ENCODE measurements at regions not wholly inside any gene's neighbourhood (a gene's known extent, or its start where the extent isn't known, plus 50 kb on each side); places are given as distances from the start of the nearest gene placed in this dataset.

DNA sequence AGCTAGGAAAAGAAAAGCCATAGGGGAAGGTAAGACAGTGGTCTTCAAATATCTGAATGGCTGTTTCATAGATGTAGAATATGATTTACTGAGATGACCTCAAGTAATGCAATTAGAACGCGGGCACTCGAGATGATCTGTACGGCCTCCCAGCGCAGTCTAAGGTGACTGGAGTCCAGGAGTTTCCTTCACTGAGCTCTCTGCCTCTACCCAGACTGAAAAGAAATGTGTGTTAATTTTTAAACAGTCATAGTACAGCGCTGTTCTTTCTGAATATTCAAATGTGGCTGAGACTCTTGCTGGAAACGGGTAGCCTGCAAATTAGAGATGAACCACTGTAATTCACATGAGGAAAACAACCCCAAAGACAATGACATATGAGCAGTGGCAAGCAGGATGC is 562.4 kb upstream of the AUTS2 start:
- Histone ChIP-seq H3K36me3 (ENCODE audit: control insufficient read depth in 3 of 3, insufficient read depth in 2 of 3, low read depth in 1 of 3, low read length in 3 of 3) (no peaks in the 10 kb centered on the region), H3K27ac (ENCODE audit: low read depth in 1 of 3, low read length in 2 of 3) (no peak overlapping the region), H3K9me3 (ENCODE audit: control insufficient read depth in 2 of 2, insufficient read depth in 1 of 2, low read depth in 1 of 2, low read length in 1 of 2) (no peaks in the 10 kb centered on the region), H3K4me3 (ENCODE audit: low read depth in 1 of 3, low read length in 3 of 3) (no peak overlapping the region), H3K4me1 (ENCODE audit: control insufficient read depth in 3 of 3, insufficient read depth in 2 of 3, low read depth in 1 of 3, low read length in 2 of 3) (no peaks in the 10 kb centered on the region), H3K27me3 (ENCODE audit: control insufficient read depth in 3 of 3, insufficient read depth in 3 of 3, low read length in 3 of 3) (no peaks in the 10 kb centered on the region)
- DNase-seq (no peak), FAIRE-seq (no peak)
- WGBS, 3 donors: 80 to 84% (median 84%) methylated on average over 7 of the region's 7 CpGs

DNA sequence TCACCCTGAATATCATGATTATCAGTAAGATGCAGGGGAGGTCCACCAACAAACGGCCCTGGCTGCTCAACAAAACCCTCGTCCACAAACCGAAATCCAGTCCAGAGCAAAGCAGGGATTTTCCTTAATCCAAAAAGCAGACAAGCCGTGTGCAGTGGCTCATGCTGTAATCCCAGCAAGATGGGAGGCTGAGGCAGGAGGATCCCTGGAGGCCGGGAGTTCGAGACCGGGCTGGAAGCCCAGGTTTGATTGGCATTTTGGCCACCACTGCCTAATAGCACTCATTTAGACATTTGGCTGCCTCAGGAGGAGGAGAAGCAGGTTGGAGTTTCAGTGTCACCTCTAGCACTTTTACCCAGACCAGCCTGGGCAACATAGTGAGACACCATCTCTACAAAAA is 562.0 kb upstream of the AUTS2 start:
- no peaks in the 10 kb centered on the region for H3K9me3 ChIP-seq (ENCODE audit: control insufficient read depth in 2 of 2, insufficient read depth in 1 of 2, low read depth in 1 of 2, low read length in 1 of 2)
- FAIRE-seq (no peak), DNase-seq (no peak)
- WGBS, 3 donors: 62 to 89% (median 70%) methylated on average over 7 of the region's 7 CpGs
- no peaks in the 10 kb centered on the region for H3K36me3 ChIP-seq (ENCODE audit: control insufficient read depth in 3 of 3, insufficient read depth in 2 of 3, low read depth in 1 of 3, low read length in 3 of 3)
- peaks cover 0 to 3% (median 0%) of the 10 kb centered on the region in 3 donors for H3K27me3 ChIP-seq (ENCODE audit: control insufficient read depth in 3 of 3, insufficient read depth in 3 of 3, low read length in 3 of 3)
- no peaks in the 10 kb centered on the region for H3K4me1 ChIP-seq (ENCODE audit: control insufficient read depth in 3 of 3, insufficient read depth in 2 of 3, low read depth in 1 of 3, low read length in 2 of 3)
- no peak overlapping the region for H3K4me3 ChIP-seq (ENCODE audit: low read depth in 1 of 3, low read length in 3 of 3)
- no peak overlapping the region for H3K27ac ChIP-seq (ENCODE audit: low read depth in 1 of 3, low read length in 2 of 3)

DNA sequence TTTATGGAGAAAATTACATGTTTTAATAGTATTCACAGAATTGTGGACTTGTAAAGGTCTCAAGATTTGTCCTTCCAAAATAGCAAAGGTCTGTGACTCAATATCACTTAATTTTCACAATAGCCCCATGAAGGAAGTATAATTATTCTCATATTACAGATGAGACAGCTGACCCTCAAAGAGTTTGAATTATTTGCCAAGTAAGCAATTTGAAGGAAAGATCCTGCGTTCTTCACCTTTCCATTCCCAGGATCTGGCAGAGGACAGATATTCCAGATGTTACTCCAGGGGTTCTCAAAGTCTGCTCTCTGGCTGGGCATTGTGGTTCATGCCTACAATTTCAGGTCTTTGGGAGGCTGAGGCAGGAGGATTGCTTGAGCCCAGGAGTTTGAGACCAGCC is 559.4 kb upstream of the AUTS2 start:
- peaks cover 0 to 6% (median 0%) of the 10 kb centered on the region in 3 donors for H3K27me3 ChIP-seq (ENCODE audit: control insufficient read depth in 3 of 3, insufficient read depth in 3 of 3, low read length in 3 of 3)
- FAIRE-seq (no peak), DNase-seq (no peak)
- no peaks in the 10 kb centered on the region for H3K36me3 ChIP-seq (ENCODE audit: control insufficient read depth in 3 of 3, insufficient read depth in 2 of 3, low read depth in 1 of 3, low read length in 3 of 3)
- H3K27ac ChIP-seq (ENCODE audit: low read depth in 1 of 3, low read length in 2 of 3): no peak overlapping the region
- H3K4me3 ChIP-seq (ENCODE audit: low read depth in 1 of 3, low read length in 3 of 3): no peak overlapping the region
- no peaks in the 10 kb centered on the region for H3K4me1 ChIP-seq (ENCODE audit: control insufficient read depth in 3 of 3, insufficient read depth in 2 of 3, low read depth in 1 of 3, low read length in 2 of 3)
- WGBS, 3 donors: 85 to 93% (median 88%) methylated on average over 1 of the region's 1 CpG
- peaks cover 0 to 7% of the 10 kb centered on the region in 2 donors for H3K9me3 ChIP-seq (ENCODE audit: control insufficient read depth in 2 of 2, insufficient read depth in 1 of 2, low read depth in 1 of 2, low read length in 1 of 2)

DNA sequence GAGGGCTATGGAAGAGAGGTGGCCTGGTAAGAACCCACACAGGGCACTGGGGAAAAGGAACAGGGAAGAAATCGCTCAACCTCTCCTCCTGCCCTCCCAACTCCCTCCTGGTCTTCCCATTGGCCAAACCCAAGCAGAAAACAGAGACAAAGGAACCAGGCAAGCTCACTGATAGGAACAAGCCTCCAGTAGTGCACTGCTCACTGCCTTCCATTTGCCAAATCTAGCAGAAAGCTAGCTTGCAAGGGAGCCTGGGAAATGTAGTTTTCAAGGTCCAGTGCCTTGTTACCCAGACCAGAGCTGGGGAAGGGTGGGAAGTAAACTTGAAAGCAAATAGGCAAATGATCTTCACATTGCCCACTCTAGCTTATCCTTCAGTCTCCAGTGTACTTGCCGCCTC is 556.1 kb upstream of the AUTS2 start:
- Histone ChIP-seq H3K27ac (ENCODE audit: low read depth in 1 of 3, low read length in 2 of 3) (no peak overlapping the region), H3K9me3 (ENCODE audit: control insufficient read depth in 2 of 2, insufficient read depth in 1 of 2, low read depth in 1 of 2, low read length in 1 of 2) (peaks cover 0 to 7% of the 10 kb centered on the region in 2 donors), H3K4me3 (ENCODE audit: low read depth in 1 of 3, low read length in 3 of 3) (no peak overlapping the region), H3K27me3 (ENCODE audit: control insufficient read depth in 3 of 3, insufficient read depth in 3 of 3, low read length in 3 of 3) (peaks cover 0 to 6% (median under 1%) of the 10 kb centered on the region in 3 donors), H3K36me3 (ENCODE audit: control insufficient read depth in 3 of 3, insufficient read depth in 2 of 3, low read depth in 1 of 3, low read length in 3 of 3) (no peaks in the 10 kb centered on the region), H3K4me1 (ENCODE audit: control insufficient read depth in 3 of 3, insufficient read depth in 2 of 3, low read depth in 1 of 3, low read length in 2 of 3) (no peaks in the 10 kb centered on the region)
- 86 to 100% (median 88%) methylated on average over 2 of the region's 2 CpGs for WGBS, 3 donors
- no peak for DNase-seq
- no peak for FAIRE-seq

DNA sequence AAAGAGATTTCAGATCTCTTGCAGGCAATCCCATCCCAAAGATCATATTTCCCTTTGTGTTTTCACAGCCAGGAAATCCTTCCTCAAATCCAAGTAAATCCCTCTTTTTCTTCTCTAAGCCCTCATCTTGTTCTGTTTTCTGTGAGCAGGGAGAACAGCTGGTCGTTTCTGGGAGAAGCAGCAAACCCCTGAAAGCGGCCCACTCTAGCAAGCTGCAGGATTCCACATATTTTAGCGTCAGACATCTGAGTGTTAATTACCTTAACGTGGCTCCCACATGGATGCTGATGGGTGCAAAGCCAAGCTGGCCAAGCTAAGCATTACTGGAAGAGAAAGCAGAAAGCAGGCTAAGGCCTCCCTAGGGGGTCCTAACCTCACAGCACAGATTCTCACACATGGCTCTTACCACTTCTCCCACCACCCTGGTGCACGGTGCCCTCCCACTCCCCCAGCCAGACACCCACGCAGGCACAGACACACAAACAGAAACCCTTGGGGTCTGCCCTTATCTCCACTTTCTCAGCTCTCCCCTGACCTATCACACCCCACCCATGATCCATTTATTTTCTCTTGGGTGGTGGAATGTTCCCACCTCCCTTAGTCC is 551.0 kb upstream of the AUTS2 start:
- WGBS, 3 donors: 45 to 55% (median 48%) methylated on average over 6 of the region's 6 CpGs
- Histone ChIP-seq H3K4me3 (ENCODE audit: low read depth in 1 of 3, low read length in 3 of 3) (no peak overlapping the region), H3K27ac (ENCODE audit: low read depth in 1 of 3, low read length in 2 of 3) (no peak overlapping the region), H3K36me3 (ENCODE audit: control insufficient read depth in 3 of 3, insufficient read depth in 2 of 3, low read depth in 1 of 3, low read length in 3 of 3) (no peaks in the 10 kb centered on the region), H3K9me3 (ENCODE audit: control insufficient read depth in 2 of 2, insufficient read depth in 1 of 2, low read depth in 1 of 2, low read length in 1 of 2) (peaks cover 0 to 2% of the 10 kb centered on the region in 2 donors), H3K4me1 (ENCODE audit: control insufficient read depth in 3 of 3, insufficient read depth in 2 of 3, low read depth in 1 of 3, low read length in 2 of 3) (no peaks in the 10 kb centered on the region), H3K27me3 (ENCODE audit: control insufficient read depth in 3 of 3, insufficient read depth in 3 of 3, low read length in 3 of 3) (peaks cover 0 to 3% (median 0%) of the 10 kb centered on the region in 3 donors)
- FAIRE-seq (no peak), DNase-seq (no peak)

DNA sequence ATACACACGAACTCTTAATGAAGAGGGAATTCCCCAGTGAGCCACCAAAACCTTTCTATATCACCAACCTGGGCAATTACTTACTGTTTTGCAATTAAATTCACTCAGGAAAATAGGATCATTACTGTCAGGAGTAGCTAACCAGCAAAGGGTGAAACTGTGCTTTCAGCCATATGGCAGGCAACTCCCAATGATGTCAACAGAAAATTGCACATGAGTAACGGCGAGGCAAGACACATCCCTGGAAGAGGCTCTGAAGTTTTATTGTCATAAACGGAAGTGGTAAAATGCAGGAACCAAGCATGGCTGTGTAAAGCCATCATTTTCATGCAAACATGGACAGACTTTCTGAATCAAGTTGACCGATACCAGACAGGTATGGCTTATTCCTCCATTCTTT is 548.9 kb upstream of the AUTS2 start:
- Histone ChIP-seq H3K27me3 (ENCODE audit: control insufficient read depth in 3 of 3, insufficient read depth in 3 of 3, low read length in 3 of 3) (peaks cover 0 to 3% (median 0%) of the 10 kb centered on the region in 3 donors), H3K9me3 (ENCODE audit: control insufficient read depth in 2 of 2, insufficient read depth in 1 of 2, low read depth in 1 of 2, low read length in 1 of 2) (no peaks in the 10 kb centered on the region), H3K27ac (ENCODE audit: low read depth in 1 of 3, low read length in 2 of 3) (no peak overlapping the region), H3K4me1 (ENCODE audit: control insufficient read depth in 3 of 3, insufficient read depth in 2 of 3, low read depth in 1 of 3, low read length in 2 of 3) (no peaks in the 10 kb centered on the region), H3K4me3 (ENCODE audit: low read depth in 1 of 3, low read length in 3 of 3) (no peak overlapping the region), H3K36me3 (ENCODE audit: control insufficient read depth in 3 of 3, insufficient read depth in 2 of 3, low read depth in 1 of 3, low read length in 3 of 3) (no peaks in the 10 kb centered on the region)
- FAIRE-seq (no peak), DNase-seq (no peak)
- WGBS, 3 donors: 57 to 66% (median 64%) methylated on average over 5 of the region's 5 CpGs

DNA sequence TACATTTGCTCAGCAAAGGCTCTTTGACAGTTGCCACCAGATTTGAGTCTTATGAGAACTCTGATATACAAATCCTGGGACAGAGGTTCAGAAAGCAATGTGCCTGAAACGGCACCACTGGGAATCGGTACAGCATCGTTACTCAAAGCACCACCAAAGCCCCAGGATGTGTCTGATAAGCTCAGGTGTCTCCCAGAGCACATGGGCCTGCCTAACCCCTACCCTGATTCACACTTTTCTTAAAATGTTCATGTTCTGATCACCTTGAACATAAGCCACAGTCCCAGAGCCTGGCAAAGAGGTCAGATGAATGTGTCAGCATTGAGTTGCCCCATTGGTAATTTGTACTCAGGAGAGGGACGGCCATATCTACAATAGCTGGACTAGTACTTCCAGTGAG is 545.8 kb upstream of the AUTS2 start:
- Histone ChIP-seq H3K4me3 (ENCODE audit: low read depth in 1 of 3, low read length in 3 of 3) (no peak overlapping the region), H3K4me1 (ENCODE audit: control insufficient read depth in 3 of 3, insufficient read depth in 2 of 3, low read depth in 1 of 3, low read length in 2 of 3) (no peaks in the 10 kb centered on the region), H3K36me3 (ENCODE audit: control insufficient read depth in 3 of 3, insufficient read depth in 2 of 3, low read depth in 1 of 3, low read length in 3 of 3) (no peaks in the 10 kb centered on the region), H3K9me3 (ENCODE audit: control insufficient read depth in 2 of 2, insufficient read depth in 1 of 2, low read depth in 1 of 2, low read length in 1 of 2) (peaks cover 0 to 8% of the 10 kb centered on the region in 2 donors), H3K27ac (ENCODE audit: low read depth in 1 of 3, low read length in 2 of 3) (no peak overlapping the region), H3K27me3 (ENCODE audit: control insufficient read depth in 3 of 3, insufficient read depth in 3 of 3, low read length in 3 of 3) (peaks cover 0 to 3% (median 0%) of the 10 kb centered on the region in 3 donors)
- no peak for FAIRE-seq
- no peak for DNase-seq
- 80 to 87% (median 83%) methylated on average over 4 of the region's 4 CpGs for WGBS, 3 donors

DNA sequence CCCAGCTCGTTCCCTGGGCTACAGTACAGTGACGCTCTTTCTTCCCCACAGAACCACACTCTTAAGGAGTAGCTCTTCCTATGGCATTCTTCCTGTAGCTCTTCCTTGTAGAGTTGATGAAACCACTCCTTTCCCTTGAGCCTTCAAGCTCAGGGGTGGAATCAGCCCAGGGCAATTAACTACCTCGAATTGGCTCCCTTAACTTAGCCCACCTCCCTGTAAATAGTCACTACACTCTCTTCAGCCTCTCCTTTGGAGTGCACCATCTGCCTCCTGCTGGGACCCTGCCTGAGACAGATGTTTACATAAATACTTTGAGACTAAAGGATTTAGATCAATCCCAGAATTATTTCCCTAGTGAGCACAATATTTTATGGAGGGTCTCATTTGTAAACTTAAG is 537.8 kb upstream of the AUTS2 start:
- Histone ChIP-seq H3K27ac (ENCODE audit: low read depth in 1 of 3, low read length in 2 of 3) (no peak overlapping the region), H3K4me3 (ENCODE audit: low read depth in 1 of 3, low read length in 3 of 3) (no peak overlapping the region), H3K36me3 (ENCODE audit: control insufficient read depth in 3 of 3, insufficient read depth in 2 of 3, low read depth in 1 of 3, low read length in 3 of 3) (no peaks in the 10 kb centered on the region), H3K4me1 (ENCODE audit: control insufficient read depth in 3 of 3, insufficient read depth in 2 of 3, low read depth in 1 of 3, low read length in 2 of 3) (no peaks in the 10 kb centered on the region), H3K9me3 (ENCODE audit: control insufficient read depth in 2 of 2, insufficient read depth in 1 of 2, low read depth in 1 of 2, low read length in 1 of 2) (peaks cover 0 to 18% of the 10 kb centered on the region in 2 donors), H3K27me3 (ENCODE audit: control insufficient read depth in 3 of 3, insufficient read depth in 3 of 3, low read length in 3 of 3) (peaks cover 0 to 3% (median 0%) of the 10 kb centered on the region in 3 donors)
- WGBS, 3 donors: 41 to 61% (median 59%) methylated on average over 3 of the region's 3 CpGs
- FAIRE-seq (no peak), DNase-seq (no peak)

Measured in small intestine (tissue), 7 donors.